ENCODE measurements at regions not wholly inside any gene's neighbourhood (a gene's known extent, or its start where the extent isn't known, plus 50 kb on each side); places are given as distances from the start of the nearest gene placed in this dataset.

DNA sequence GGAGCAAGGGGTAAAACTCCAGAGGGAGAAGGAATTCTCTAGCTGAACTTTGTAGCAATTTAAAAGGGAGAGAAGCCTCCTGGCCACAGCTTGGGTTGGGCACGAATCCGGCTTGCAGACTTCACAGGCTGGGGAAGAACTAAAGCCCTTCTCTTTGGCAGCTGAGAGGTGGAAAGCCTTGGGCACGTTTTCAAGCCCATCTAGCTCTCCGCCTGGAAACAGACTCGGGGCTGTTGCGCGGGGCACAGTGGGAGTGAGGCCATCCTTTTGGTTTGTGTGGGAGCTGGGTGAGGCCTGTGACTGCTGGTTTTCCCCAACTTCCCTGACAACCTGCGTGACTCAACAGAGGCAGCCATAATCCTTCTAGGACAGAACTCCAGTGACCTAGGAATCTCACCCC lies 295.7 kb upstream of the ROBO1 start:
- TF ChIP-seq, protein P1, sequence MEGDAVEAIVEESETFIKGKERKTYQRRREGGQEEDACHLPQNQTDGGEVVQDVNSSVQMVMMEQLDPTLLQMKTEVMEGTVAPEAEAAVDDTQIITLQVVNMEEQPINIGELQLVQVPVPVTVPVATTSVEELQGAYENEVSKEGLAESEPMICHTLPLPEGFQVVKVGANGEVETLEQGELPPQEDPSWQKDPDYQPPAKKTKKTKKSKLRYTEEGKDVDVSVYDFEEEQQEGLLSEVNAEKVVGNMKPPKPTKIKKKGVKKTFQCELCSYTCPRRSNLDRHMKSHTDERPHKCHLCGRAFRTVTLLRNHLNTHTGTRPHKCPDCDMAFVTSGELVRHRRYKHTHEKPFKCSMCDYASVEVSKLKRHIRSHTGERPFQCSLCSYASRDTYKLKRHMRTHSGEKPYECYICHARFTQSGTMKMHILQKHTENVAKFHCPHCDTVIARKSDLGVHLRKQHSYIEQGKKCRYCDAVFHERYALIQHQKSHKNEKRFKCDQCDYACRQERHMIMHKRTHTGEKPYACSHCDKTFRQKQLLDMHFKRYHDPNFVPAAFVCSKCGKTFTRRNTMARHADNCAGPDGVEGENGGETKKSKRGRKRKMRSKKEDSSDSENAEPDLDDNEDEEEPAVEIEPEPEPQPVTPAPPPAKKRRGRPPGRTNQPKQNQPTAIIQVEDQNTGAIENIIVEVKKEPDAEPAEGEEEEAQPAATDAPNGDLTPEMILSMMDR (IDR thresholded peaks at IDR 0.05): no peak
- TF ChIP-seq POLR2A (IDR thresholded peaks at IDR 0.05; ENCODE audit: low read depth): no peak
- no peaks in the 10 kb centered on the region for H3K9me3 ChIP-seq
- 88% methylated on average over 7 of the region's 8 CpGs for WGBS
- H3K4me3 ChIP-seq: no peak overlapping the region
- no peaks in the 10 kb centered on the region for H3K36me3 ChIP-seq
- H3K27me3 ChIP-seq: no peaks in the 10 kb centered on the region
- DNase-seq (ENCODE audit: extremely low spot score): no peak
- H3K4me1 ChIP-seq: no peaks in the 10 kb centered on the region
- H3K27ac ChIP-seq (replicated peaks in 1 of 4): no peak overlapping the region
- intact Hi-C loops (cut with DNase I): no loop called here

DNA sequence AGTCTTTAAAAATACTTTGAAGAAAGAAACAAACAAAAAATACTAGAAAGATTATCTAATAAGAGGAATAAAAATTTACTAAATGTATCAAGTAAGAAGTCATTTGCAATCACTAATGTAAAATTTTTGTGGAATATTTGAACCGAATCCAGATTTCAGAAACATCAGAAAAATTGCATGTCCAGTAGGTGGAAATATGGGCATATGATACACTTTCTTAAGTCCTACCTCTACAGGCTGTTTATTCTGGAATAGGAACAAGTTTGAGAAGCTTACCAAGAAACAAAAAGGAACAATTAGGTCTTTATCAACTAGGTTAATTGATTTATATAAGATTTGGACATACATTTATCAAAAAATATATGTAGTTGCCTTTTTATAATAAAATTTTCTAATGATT lies 292.9 kb upstream of the ROBO1 start:
- no peak for DNase-seq (ENCODE audit: extremely low spot score)
- Histone ChIP-seq H3K27ac (replicated peaks in 1 of 4) (no peak overlapping the region), H3K4me3 (no peak overlapping the region), H3K27me3 (no peaks in the 10 kb centered on the region), H3K36me3 (no peaks in the 10 kb centered on the region), H3K4me1 (no peaks in the 10 kb centered on the region), H3K9me3 (no peaks in the 10 kb centered on the region)
- intact Hi-C loops (cut with DNase I): no loop called here
- 73% methylated on average over 1 of the region's 1 CpG for WGBS
- TF ChIP-seq, protein P1 (IDR thresholded peaks at IDR 0.05): no peak
- TF ChIP-seq POLR2A (IDR thresholded peaks at IDR 0.05; ENCODE audit: low read depth): no peak
- TF ChIP-seq POLR2AphosphoS5 (IDR thresholded peaks at IDR 0.05): no peak
- no peak for TF ChIP-seq EP300 (IDR thresholded peaks at IDR 0.05)

DNA sequence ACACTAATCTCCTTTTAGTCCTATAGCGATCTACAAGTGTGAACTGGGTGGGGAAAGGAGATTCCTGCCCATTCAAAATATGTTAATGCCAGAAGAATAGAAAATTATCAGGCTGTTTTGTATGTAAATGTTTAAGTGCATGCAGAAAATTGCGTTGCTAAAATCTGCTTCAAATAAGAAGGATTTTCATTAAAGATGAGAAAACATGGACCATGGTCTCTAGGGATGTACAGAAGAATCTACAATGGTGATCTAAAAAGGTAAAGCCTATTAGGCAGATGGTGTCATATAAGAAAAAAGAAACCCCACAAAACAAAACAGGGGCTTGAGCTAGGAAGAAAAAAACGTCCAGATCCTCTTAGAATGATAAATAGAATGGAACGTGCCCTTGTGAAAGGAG lies 287.5 kb upstream of the ROBO1 start:
- Histone ChIP-seq H3K27me3 (no peaks in the 10 kb centered on the region), H3K27ac (replicated peaks in 1 of 4) (no peak overlapping the region), H3K36me3 (no peaks in the 10 kb centered on the region), H3K4me1 (no peaks in the 10 kb centered on the region), H3K4me3 (no peak overlapping the region), H3K9me3 (no peaks in the 10 kb centered on the region)
- no peak for DNase-seq (ENCODE audit: extremely low spot score)
- TF ChIP-seq, protein P1 (IDR thresholded peaks at IDR 0.05): no peak
- TF ChIP-seq POLR2AphosphoS5 (IDR thresholded peaks at IDR 0.05) (no peak), POLR2A (IDR thresholded peaks at IDR 0.05; ENCODE audit: low read depth) (no peak), EP300 (IDR thresholded peaks at IDR 0.05) (no peak)
- WGBS: 55% methylated on average over 4 of the region's 4 CpGs
- intact Hi-C loops (cut with DNase I): no loop called here

DNA sequence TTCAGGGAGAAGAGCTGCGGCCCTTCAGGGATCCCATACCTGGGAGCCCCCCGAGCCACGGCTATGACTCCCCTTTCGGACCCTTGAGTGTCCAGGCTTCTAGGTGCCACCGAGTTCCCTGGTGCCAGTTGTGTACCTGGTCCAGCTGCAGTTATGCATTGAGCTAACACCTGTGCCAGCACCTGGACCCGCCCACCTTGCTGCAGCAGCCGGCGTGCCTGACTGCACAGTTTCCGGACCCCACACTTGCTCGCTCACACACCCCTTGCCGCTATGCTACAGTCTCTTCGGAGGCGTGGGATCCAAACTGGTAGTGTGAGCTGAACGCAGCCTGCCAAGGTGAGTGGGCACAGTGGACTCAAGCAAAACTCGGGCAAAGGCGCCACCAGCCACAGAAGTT lies 284.5 kb upstream of the ROBO1 start:
- Histone ChIP-seq H3K9me3 (no peaks in the 10 kb centered on the region), H3K4me1 (no peaks in the 10 kb centered on the region), H3K27me3 (no peaks in the 10 kb centered on the region), H3K4me3 (no peak overlapping the region), H3K27ac (replicated peaks in 1 of 4) (no peak overlapping the region), H3K36me3 (no peaks in the 10 kb centered on the region)
- DNase-seq (ENCODE audit: extremely low spot score): no peak
- WGBS: 96% methylated on average over 16 of the region's 16 CpGs
- intact Hi-C loops (cut with DNase I): no loop called here
- TF ChIP-seq POLR2A (IDR thresholded peaks at IDR 0.05; ENCODE audit: low read depth) (no peak), POLR2AphosphoS5 (IDR thresholded peaks at IDR 0.05) (no peak), EP300 (IDR thresholded peaks at IDR 0.05) (no peak)
- TF ChIP-seq, protein P1 (IDR thresholded peaks at IDR 0.05): no peak

DNA sequence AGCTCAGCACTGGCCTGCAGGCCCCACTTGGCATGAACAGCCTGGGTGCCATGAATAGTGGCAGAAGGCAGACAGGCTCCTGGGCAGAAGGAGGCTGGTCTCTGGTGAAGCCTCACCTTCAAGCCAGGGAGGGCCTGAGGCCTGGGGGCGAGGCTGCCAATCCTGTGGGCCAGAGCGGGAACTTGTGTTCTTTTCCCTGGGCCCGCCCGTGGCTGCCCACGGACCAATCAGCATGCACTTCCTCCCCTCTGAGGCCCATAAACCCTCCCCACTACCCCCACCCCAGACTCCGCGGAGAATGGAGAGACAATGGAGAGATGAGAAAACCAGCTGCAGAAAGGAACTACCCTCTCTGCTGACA lies 283.8 kb upstream of the ROBO1 start:
- no peaks in the 10 kb centered on the region for H3K9me3 ChIP-seq
- 97% methylated on average over 7 of the region's 7 CpGs for WGBS
- H3K27ac ChIP-seq (replicated peaks in 1 of 4): no peak overlapping the region
- no peaks in the 10 kb centered on the region for H3K27me3 ChIP-seq
- no peak for DNase-seq (ENCODE audit: extremely low spot score)
- no peaks in the 10 kb centered on the region for H3K4me1 ChIP-seq
- TF ChIP-seq EP300 (IDR thresholded peaks at IDR 0.05): no peak
- intact Hi-C loops (cut with DNase I): no loop called here
- H3K36me3 ChIP-seq: no peaks in the 10 kb centered on the region
- H3K4me3 ChIP-seq: no peak overlapping the region

Measured in esophagus muscularis mucosa (tissue), 4 donors.